Prostate gland (tissue), 2 donors: ENCODE measurements at regions not wholly inside any gene's neighbourhood (a gene's known extent, or its start where the extent isn't known, plus 50 kb on each side); places are given as distances from the start of the nearest gene placed in this dataset.
"Not testable (repeated sequence)": the region's sequence is repeated elsewhere in the genome, so short reads cannot be mapped to it uniquely, and the experiment has no call there.

ENCODE experiments used
- DNase-seq: peaks from one replicate; pipeline ENCODE4 v3.0.0-alpha.2; 2019; ENCODE audit warnings: low spot score
- H3K27ac ChIP-seq, 2 donors: fragments of 200-600 bp; sonication (generic); 2 replicates each; pipeline ENCODE4 v1.5.1; 2017 to 2019
- H3K27me3 ChIP-seq: fragments of 200-600 bp; sonication (generic); replicated peaks from 2 replicates; pipeline ENCODE4 v1.5.1; 2019; ENCODE audit not compliant: insufficient read depth
- H3K36me3 ChIP-seq, 2 donors: fragments of 200-600 bp; sonication (generic); 1 replicate in 1 of 2; 2 replicates in 1 of 2; pipeline versions ENCODE4 v1.5.1 to v1.8.1; 2017 to 2019
- H3K4me1 ChIP-seq: fragments of 200-600 bp; sonication (generic); replicated peaks from 2 replicates; pipeline ENCODE4 v1.5.1; 2019
- H3K4me3 ChIP-seq, 2 donors: fragments of 200-600 bp; sonication (generic); 2 replicates each; pipeline ENCODE4 v1.5.1; 2017 to 2019
- H3K9me3 ChIP-seq: fragments of 200-600 bp; sonication (generic); 2 replicates; pipeline ENCODE4 v1.5.1; 2017
- CTCF ChIP-seq, 4 experiments: fragments of 200-600 bp in 2 of 4; fragments of 450-650 bp in 2 of 4; sonication (generic) in 2 of 4; IDR thresholded peaks; 1 replicate in 3 of 4; 2 replicates in 1 of 4; pipeline ENCODE4 v1.5.1; 2016 to 2019; ENCODE audit warnings: antibody characterized with exemption in 4 of 4, mild to moderate bottlenecking in 2 of 4, moderate library complexity in 2 of 4
- POLR2A ChIP-seq: fragments of 450-650 bp; IDR thresholded peaks from one replicate; pipeline ENCODE4 v1.6.1; 2016; ENCODE audit warnings: antibody characterized with exemption, mild to moderate bottlenecking
- POLR2AphosphoS5 ChIP-seq: sonication (generic); formaldehyde crosslinking; IDR thresholded peaks from one replicate; pipeline ENCODE4 v1.6.1; 2017; ENCODE audit warnings: antibody characterized with exemption
- WGBS: methylation state at CpG from one replicate; pipeline ENCODE4 v1.1.5; 2018; 5-methylcytosine and 5-hydroxymethylcytosine counted together
- intact Hi-C: fragments of 100-400 bp; cut with DNase I; formaldehyde crosslinking; loops from one replicate; pipeline ENCODE4 v1.14.2; 2022

GRCh38 chr14:76705214-76705613 lies 56.1 kb upstream of the VASH1 start:
- intact Hi-C loops, result no loop called here
- no peaks in the 10 kb centered on the region for H3K27me3 ChIP-seq
- no peaks in the 10 kb centered on the region for H3K9me3 ChIP-seq
- TF ChIP-seq POLR2AphosphoS5, result no peak
- TF ChIP-seq CTCF (IDR thresholded peaks at IDR 0.05), result no peak
- TF ChIP-seq POLR2A, result no peak
- DNase-seq, result no peak
- no peaks in the 10 kb centered on the region for H3K4me1 ChIP-seq
- no peak overlapping the region for H3K4me3 ChIP-seq
- 87% methylated on average over 6 of the region's 6 CpGs for whole genome bisulfite sequencing
- no peaks in the 10 kb centered on the region for H3K36me3 ChIP-seq
- no peak overlapping the region for H3K27ac ChIP-seq

DNA sequence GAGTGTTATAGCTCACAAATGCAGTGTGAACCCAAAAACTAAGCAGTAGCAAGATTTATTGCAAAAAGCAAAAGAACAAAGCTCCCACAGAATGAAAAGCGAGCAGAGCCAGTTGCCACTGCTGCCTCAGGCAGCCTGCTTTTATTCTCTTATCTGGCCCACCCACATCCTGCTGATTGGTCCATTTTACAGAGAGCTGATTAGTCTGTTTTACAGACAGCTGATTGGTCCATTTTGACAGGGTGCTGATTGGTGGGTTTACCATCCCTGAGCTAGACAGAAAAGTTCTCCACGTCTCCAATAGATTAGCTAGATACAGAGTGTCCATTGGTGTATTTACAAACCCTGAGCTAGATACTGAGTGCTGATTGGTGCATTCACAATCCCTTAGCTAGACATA lies 55.1 kb upstream of the VASH1 start:
- DNase-seq, H3K4me3 ChIP-seq, H3K27ac ChIP-seq, H3K27me3 ChIP-seq, H3K4me1 ChIP-seq, intact Hi-C loops, H3K9me3 ChIP-seq, H3K36me3 ChIP-seq: not testable (repeated sequence)
- WGBS, result 59% methylated on average over 2 of the region's 2 CpGs

DNA sequence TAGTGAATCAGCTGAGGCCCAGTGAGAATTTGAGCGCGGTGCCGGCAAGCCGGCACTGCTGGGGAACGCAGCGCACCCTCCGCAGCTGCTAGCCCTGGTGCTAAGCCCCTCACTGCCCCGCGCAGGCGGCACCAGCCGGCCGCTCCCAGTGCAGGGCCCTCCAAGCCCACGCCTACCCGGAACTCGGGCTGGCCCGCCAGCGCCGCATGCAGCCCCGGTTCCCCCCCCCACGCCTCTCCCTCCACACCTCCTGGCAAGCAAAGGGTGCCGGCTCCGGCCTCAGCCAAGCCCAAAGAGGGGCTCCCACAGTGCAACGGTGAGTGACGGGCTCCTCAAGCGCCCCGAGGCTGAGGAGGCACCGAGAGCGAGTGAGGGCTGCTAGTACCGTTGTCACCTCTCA lies 54.5 kb upstream of the VASH1 start:
- no peaks in the 10 kb centered on the region for H3K9me3 ChIP-seq
- intact Hi-C loops, result no loop called here
- no peak overlapping the region for H3K4me3 ChIP-seq
- TF ChIP-seq CTCF (IDR thresholded peaks at IDR 0.05) (no peak), POLR2A (no peak), POLR2AphosphoS5 (no peak)
- H3K36me3 ChIP-seq, result no peaks in the 10 kb centered on the region
- no peaks in the 10 kb centered on the region for H3K4me1 ChIP-seq
- H3K27ac ChIP-seq, result no peak overlapping the region
- DNase-seq, result no peak
- no peaks in the 10 kb centered on the region for H3K27me3 ChIP-seq
- 87% methylated on average over 29 of the region's 29 CpGs for WGBS

GRCh38 chr14:76708028-76708427 lies 53.2 kb upstream of the VASH1 start:
- Histone ChIP-seq H3K36me3 (no peaks in the 10 kb centered on the region), H3K27ac (no peak overlapping the region), H3K4me3 (no peak overlapping the region), H3K9me3 (no peaks in the 10 kb centered on the region), H3K4me1 (no peaks in the 10 kb centered on the region), H3K27me3 (no peaks in the 10 kb centered on the region)
- no peak for TF ChIP-seq POLR2A
- no peak for TF ChIP-seq POLR2AphosphoS5
- no peak for TF ChIP-seq CTCF (IDR thresholded peaks at IDR 0.05)
- WGBS, result 71% methylated on average over 6 of the region's 6 CpGs
- DNase-seq, result no peak
- intact Hi-C loops, result no loop called here

GRCh38 chr14:76708771-76709170 lies 52.5 kb upstream of the VASH1 start:
- Histone ChIP-seq H3K36me3 (no peaks in the 10 kb centered on the region), H3K27ac (no peak overlapping the region), H3K27me3 (no peaks in the 10 kb centered on the region), H3K9me3 (no peaks in the 10 kb centered on the region), H3K4me3 (no peak overlapping the region), H3K4me1 (no peaks in the 10 kb centered on the region)
- TF ChIP-seq POLR2A (no peak), CTCF (IDR thresholded peaks at IDR 0.05) (no peak), POLR2AphosphoS5 (no peak)
- intact Hi-C loops, result no loop called here
- WGBS, result 76% methylated on average over 8 of the region's 8 CpGs
- no peak for DNase-seq
